GOT3 (cell line): ENCODE measurements at regions not wholly inside any gene's neighbourhood (a gene's known extent, or its start where the extent isn't known, plus 50 kb on each side); places are given as distances from the start of the nearest gene placed in this dataset.
"Not testable (repeated sequence)": the region's sequence is repeated elsewhere in the genome, so short reads cannot be mapped to it uniquely, and the experiment has no call there.

Source experiments
- DNase-seq: peaks from one replicate; lab custom pipeline; 2025; ENCODE audit warnings: mixed read lengths; lab: John Stamatoyannopoulos, UW

GRCh38 chr4:131644619-131645018 is 1504.5 kb upstream of the PCDH10 start:
- no peak for DNase-seq

DNA sequence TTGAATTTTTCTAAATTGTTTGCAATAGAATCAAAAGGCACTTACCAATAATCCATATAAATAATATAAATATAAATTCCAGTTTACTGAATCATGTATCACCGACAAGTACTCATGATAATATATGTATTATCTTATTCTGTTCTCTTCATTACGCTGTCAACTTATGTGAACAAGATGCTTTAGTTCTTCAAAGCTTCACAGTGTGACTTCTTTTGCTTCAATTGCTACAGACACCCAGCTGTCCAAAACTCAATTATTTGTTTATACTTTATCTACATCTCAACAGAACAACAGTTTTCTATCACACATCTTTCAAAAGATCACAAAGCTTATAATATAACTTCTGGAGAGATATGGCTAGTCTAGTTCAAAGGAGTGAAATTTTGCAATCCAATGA is 1499.9 kb upstream of the PCDH10 start:
- DNase-seq: no peak

DNA sequence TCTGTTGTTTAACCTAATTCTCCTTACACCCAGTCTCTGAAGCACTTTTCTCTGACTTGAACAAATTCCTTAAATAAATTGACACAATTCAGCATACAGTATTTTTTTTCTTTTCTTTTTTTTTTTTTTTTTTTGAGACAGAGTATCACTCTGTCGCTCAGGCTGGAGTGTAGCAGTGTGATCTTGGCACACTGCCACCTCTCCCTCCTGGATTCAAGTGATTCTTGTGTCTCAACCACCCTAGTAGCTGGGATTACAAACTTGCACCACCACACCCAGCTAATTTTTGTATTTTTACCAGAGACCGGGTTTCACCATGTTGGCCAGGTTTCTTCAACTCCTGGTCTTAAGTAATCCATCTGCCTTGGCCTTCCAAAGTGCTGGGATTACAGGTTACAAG is 1498.1 kb upstream of the PCDH10 start:
- DNase-seq: no peak

DNA sequence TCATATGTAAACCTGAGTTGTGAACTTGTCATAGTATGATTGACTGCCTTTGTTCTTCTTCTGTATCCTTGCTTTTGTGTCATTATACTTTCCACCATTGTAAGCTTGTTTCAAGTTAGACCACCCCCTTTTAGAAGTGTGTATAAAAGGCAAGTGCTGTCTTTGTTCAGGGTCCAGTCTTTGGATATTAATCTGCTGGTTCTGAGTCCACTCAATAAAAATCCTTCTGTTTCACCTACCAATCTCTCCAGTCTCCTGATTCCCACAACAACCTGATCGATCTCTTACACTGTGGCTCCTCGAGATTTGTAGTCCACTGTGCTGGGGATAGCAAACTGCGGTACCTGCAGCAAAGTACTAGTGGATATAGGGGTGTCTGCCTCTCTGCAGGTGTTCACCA is 1465.8 kb upstream of the PCDH10 start:
- DNase-seq: not testable (repeated sequence)

GRCh38 chr4:131721883-131722282 is 1427.2 kb upstream of the PCDH10 start:
- DNase-seq: no peak

DNA sequence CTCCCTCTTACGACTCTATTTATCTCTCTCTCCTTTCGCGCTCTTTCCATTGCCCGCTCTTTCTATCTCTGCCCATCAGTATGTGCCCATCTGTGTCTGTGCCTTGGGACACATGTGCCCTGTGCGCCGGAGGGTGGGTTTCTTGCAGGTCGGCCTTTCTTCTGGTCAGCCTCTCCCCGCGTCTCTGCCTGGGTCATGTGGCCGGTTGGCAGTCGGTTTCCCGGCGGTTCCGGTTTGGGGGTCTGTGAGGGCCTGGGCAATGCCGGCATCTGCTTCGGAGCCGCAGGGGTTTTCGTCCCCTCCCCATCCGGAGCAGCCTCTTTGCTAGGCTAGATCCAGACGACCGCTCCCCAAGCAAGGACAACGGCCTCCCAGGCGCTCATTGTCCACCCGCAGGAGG is 1426.0 kb upstream of the PCDH10 start:
- DNase-seq: not testable (repeated sequence)

- not testable (repeated sequence) for DNase-seq
These were observed 1424.2 kb upstream of the PCDH10 start for GRCh38 chr4:131724847-131725246.

DNA sequence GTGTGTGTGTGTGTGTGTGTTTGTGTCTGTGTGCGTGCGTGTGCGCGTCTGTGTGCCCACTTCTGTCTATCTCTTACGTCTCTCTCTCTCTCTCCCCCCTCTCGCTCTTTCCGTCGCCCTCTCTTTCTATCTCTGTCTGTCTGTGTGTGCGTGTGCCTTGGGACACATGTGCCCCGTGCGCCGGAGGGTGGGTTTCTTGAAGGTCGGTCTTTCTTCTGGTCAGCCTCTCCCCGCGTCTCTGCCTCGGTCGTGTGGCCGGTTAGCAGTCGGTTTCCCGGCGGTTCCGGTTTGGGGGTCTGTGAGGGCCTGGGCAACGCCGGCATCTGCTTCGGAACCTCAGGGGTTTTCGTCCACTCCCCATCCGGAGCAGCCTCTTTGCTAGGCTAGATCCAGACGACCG is 1423.6 kb upstream of the PCDH10 start:
- not testable (repeated sequence) for DNase-seq

DNA sequence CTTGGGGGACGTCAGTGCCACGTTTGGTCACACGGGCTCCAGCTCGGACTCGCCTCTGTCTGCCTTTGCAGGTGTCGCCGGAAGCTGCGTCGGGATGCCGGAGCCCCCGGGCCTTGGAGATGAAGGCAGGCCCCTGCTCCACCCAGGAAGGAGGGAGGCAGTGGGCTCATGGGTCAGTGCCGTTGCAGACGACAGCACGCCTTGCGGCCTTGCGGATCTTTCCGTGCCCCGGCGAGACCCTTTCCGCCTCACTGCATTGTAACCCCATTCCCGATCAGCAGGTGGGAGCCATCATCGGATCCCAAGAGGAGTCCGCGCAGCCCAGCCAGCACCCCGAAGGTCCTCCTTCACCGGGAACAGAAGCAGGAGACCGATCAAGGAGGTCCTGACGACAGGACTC is 1422.2 kb upstream of the PCDH10 start:
- not testable (repeated sequence) for DNase-seq

DNA sequence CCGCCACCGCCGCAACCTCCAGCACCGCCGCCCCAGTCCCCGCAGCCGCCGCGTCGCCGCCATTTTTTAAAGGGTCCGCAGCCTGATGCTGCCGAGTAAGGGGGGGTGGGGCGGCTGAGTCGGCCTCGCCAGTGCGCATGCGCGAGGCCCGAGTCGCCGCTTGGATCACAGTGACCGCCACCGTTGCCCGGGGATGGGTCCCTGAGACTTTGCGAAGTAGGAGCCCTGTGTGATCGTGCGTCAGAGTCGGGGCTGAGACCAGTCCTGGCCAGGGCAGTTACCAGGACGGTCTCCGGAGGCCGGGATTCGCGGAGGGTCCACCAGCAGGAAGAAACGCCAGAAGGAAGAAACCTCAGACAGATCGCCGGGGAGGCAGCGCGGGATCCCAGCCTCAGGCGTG is 1421.7 kb upstream of the PCDH10 start:
- DNase-seq: not testable (repeated sequence)

- not testable (repeated sequence) for DNase-seq
These were observed 1419.9 kb upstream of the PCDH10 start for GRCh38 chr4:131729205-131729604.

DNA sequence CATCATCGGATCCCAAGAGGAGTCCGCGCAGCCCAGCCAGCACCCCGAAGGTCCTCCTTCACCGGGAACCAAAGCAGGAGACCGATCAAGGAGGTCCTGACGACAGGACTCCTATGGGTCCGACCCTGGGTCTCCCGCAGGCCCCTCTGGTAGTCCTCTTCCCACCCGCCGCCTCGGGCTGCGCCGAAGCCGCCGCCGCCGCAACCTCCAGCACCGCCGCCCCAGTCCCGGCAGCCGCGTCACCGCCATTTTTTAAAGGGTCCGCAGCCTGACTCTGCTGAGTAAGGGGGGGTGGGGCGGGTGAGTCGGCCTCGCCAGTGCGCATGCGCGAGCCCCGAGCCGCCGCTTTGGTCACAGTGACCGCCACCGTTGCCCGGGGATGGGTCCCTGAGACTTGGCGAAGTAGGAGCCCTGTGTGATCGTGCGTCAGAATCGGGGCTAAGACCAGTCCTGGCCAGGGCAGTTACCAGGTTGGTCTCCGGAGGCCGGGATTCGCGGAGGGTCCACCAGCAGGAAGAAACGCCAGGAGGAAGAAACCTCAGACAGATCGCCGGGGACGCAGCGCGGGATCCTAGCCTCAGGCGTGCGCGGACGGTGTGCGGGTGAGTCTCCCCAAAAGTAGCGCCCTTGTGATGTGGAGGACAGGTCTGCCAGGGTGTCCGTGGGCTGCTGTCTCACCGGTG is 1419.2 kb upstream of the PCDH10 start:
- DNase-seq: not testable (repeated sequence)

DNA sequence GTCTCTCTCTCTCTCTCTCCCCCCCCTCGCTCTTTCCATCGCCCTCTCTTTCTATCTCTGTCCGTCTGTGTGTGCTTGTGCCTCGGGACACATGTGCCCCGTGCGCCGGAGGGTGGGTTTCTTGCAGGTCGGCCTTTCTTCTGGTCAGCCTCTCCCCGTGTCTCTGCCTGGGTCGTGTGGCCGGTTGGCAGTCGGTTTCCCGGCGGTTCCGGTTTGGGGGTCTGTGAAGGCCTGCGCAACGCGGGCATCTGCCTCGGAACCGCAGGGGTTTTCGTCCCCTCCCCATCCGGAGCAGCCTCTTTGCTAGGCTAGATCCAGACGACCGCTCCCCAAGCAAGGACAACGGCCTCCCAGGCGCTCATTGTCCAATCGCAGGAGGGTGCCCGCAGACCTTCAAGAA is 1418.5 kb upstream of the PCDH10 start:
- DNase-seq: not testable (repeated sequence)

DNA sequence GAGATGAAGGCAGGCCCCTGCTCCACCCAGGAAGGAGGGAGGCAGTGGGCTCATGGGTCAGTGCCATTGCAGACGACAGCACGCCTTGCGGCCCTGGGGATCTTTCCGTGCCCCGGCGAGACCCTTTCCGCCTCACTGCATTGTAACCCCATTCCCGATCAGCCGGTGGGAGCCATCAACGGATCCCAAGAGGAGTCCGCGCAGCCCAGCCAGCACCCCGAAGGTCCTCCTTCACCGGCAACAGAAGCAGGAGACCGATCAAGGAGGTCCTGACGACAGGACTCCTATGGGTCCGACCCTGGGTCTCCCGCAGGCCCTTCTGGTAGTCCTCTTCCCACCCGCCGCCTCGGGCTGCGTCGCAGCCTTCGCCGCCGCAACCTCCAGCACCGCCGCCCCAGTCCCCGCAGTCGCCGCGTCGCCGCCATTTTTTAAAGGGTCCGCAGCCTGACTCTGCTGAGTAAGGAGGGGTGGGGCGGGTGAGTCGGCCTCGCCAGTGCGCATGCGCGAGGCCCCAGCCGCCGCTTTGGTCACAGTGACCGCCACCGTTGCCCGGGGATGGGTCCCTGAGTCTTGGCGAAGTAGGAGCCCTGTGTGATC is 1417.0 kb upstream of the PCDH10 start:
- not testable (repeated sequence) for DNase-seq

- not testable (repeated sequence) for DNase-seq
These were observed 1414.8 kb upstream of the PCDH10 start for GRCh38 chr4:131734321-131734720.

- DNase-seq: not testable (repeated sequence)
These were observed 1414.2 kb upstream of the PCDH10 start for GRCh38 chr4:131734851-131735385.

DNA sequence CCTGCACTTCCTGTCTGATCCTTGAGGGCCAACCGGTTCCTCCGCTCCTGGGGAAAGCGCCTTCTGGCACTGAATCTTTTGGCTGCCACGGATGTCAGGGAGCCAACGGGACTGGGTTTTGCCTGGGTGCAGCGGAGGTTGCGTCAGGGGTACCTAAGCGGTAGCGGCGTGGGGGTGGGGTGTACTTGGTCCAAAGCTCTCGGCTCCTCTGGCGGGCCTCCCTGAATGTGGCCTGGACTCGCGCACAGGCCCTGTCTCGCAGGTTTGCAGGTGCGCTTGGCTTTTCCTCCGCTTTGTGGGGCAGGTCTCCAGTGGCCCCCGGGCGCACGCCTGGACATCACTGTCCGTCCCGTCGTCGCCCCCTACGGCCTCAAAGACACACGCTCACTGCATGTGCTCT is 1410.1 kb upstream of the PCDH10 start:
- not testable (repeated sequence) for DNase-seq

DNA sequence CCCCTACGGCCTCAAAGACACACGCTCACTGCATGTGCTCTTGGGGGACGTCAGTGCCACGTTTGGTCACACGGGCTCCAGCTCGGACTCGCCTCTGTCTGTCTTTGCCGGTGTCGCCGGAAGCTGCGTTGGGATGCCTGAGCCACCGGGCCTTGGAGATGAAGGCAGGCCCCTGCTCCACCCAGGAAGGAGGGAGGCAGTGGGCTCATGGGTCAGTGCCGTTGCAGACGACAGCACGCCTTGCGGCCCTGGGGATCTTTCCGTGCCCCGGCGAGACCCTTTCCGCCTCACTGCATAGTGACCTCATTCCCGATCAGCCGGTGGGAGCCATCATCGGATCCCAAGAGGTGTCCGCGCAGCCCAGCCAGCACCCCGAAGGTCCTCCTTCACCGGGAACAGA is 1407.3 kb upstream of the PCDH10 start:
- DNase-seq: not testable (repeated sequence)

DNA sequence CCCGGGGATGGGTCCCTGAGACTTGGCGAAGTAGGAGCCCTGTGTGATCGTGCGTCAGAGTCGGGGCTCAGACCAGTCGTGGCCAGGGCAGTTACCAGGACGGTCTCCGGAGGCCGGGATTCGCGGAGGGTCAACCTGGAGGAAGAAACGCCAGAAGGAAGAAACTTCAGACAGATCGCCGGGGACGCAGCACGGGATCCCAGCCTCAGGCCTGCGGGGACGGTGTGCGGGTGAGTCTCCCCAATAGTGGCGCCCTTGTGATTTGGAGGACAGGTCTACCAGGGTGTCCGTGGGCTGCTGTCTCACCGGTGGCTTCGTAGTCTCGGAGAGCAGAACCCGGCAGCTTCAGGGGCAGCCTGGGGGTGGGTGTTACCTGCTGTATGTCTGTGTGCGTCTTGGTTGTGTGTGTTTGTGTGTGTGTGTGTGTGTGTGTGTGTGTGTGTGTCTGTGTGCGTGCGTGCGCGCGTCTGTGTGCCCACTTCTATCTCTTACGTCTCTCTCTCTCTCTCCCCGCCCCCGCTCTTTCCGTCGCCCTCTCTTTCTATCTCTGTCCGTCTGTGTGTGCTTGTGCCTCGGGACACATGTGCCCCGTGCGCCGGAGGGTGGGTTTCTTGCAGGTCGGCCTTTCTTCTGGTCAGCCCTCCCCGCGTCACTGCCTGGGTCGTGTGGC is 1406.4 kb upstream of the PCDH10 start:
- not testable (repeated sequence) for DNase-seq

DNA sequence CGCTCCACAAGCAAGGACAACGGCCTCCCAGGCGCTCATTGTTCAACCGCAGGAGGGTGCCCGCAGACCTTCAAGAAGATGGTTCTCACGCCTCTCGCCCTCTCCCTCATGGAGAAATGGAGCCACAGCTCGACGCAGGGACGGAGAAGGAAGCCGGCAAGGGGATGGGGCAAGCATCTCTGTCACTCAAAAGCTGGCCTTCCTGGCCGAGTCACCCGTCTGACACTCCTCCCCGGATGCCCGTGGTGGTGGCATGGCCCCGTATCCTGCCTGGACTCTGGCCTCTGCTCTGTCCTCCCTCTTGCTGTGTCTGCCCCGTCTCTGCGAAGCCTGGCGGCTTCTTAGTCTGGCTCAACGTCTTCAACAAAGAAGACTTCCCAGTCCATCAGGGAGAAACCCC is 1405.7 kb upstream of the PCDH10 start:
- not testable (repeated sequence) for DNase-seq

DNA sequence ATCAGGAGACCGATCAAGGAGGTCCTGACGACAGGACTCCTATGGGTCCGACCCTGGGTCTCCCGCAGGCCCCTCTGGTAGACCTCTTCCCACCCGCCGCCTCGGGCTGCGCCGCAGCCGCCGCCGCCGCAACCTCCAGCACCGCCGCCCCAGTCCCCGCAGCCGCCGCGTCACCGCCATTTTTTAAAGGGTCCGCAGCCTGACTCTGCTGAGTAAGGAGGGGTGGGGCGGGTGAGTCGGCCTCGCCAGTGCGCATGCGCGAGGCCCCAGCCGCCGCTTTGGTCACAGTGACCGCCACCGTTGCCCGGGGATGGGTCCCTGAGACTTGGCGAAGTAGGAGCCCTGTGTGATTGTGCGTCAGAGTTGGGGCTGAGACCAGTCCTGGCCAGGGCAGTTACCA is 1401.9 kb upstream of the PCDH10 start:
- DNase-seq: not testable (repeated sequence)

GRCh38 chr4:131749224-131749623 is 1399.9 kb upstream of the PCDH10 start:
- DNase-seq: not testable (repeated sequence)

DNA sequence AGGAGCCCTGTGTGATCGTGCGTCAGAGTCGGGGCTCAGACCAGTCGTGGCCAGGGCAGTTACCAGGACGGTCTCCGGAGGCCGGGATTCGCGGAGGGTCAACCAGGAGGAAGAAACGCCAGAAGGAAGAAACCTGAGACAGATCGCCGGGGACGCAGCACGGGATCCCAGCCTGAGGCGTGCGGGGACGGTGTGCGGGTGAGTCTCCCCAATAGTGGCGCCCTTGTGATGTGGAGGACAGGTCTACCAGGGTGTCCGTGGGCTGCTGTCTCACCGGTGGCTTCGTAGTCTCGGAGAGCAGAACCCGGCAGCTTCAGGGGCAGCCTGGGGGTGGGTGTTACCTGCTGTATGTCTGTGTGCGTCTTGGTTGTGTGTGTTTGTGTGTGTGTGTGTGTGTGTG is 1399.1 kb upstream of the PCDH10 start:
- DNase-seq: not testable (repeated sequence)
